ENCODE measurements at regions not wholly inside any gene's neighbourhood (a gene's known extent, or its start where the extent isn't known, plus 50 kb on each side); places are given as distances from the start of the nearest gene placed in this dataset.

DNA sequence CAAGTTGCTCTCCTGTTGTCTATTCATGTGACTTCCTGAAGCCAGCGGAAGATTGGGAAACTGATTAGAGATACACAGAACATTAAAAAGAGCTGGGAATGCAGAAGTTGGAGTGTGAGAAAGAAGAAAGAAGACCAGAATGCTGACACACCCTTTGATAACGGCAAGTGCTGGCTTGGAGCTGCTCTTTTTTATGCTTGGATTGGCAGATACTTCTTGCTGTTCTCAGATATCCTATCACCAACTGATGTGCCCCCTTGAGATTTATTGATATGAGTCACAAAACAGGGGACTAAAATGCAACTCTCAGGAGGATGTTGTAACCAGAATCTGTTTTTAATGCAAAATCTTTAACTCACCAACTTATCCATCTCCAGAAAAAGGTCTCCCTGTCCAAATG lies 56.0 kb upstream of the ASTN2 start:
- H3K4me3 Mint-ChIP-seq (ENCODE audit: unreplicated experiment), result no peak overlapping the region
- no peaks in the 10 kb centered on the region for H3K9me3 Mint-ChIP-seq (ENCODE audit: unreplicated experiment)
- TF ChIP-seq, protein P1, sequence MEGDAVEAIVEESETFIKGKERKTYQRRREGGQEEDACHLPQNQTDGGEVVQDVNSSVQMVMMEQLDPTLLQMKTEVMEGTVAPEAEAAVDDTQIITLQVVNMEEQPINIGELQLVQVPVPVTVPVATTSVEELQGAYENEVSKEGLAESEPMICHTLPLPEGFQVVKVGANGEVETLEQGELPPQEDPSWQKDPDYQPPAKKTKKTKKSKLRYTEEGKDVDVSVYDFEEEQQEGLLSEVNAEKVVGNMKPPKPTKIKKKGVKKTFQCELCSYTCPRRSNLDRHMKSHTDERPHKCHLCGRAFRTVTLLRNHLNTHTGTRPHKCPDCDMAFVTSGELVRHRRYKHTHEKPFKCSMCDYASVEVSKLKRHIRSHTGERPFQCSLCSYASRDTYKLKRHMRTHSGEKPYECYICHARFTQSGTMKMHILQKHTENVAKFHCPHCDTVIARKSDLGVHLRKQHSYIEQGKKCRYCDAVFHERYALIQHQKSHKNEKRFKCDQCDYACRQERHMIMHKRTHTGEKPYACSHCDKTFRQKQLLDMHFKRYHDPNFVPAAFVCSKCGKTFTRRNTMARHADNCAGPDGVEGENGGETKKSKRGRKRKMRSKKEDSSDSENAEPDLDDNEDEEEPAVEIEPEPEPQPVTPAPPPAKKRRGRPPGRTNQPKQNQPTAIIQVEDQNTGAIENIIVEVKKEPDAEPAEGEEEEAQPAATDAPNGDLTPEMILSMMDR (IDR thresholded peaks at IDR 0.05; ENCODE audit: partially characterized antibody, unreplicated experiment), result no peak
- no peak for DNase-seq
- H3K4me1 Mint-ChIP-seq (ENCODE audit: low read depth, unreplicated experiment), result peaks cover 15% of the 10 kb centered on the region
- H3K27ac Mint-ChIP-seq (ENCODE audit: unreplicated experiment), result no peak overlapping the region
- no peaks in the 10 kb centered on the region for H3K27me3 Mint-ChIP-seq (ENCODE audit: unreplicated experiment)
- no peaks in the 10 kb centered on the region for H3K36me3 Mint-ChIP-seq (ENCODE audit: unreplicated experiment)

DNA sequence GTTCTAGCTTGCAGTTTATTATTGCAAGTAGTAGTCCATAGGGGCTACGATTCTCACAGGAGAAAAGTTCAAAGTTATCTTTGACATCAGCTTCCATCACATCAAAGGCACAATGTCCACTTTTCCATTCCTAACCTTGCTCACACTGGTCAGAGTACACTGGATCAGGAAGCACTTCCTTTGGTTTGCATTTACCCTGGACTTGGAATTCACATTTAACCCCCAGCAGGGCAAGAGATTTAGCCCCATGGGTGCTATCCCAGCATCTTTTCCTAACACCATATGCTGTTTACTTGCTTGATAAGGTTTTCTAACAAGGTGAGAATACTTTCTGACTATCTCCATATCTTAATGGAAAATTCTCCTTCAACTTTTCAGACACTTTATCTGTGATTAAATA lies 55.6 kb upstream of the ASTN2 start:
- TF ChIP-seq, protein P1 (IDR thresholded peaks at IDR 0.05; ENCODE audit: partially characterized antibody, unreplicated experiment), result no peak
- no peaks in the 10 kb centered on the region for H3K27me3 Mint-ChIP-seq (ENCODE audit: unreplicated experiment)
- no peaks in the 10 kb centered on the region for H3K36me3 Mint-ChIP-seq (ENCODE audit: unreplicated experiment)
- H3K9me3 Mint-ChIP-seq (ENCODE audit: unreplicated experiment), result no peaks in the 10 kb centered on the region
- DNase-seq, result no peak
- H3K27ac Mint-ChIP-seq (ENCODE audit: unreplicated experiment), result no peak overlapping the region
- H3K4me3 Mint-ChIP-seq (ENCODE audit: unreplicated experiment), result no peak overlapping the region
- peaks cover 15% of the 10 kb centered on the region for H3K4me1 Mint-ChIP-seq (ENCODE audit: low read depth, unreplicated experiment)

DNA sequence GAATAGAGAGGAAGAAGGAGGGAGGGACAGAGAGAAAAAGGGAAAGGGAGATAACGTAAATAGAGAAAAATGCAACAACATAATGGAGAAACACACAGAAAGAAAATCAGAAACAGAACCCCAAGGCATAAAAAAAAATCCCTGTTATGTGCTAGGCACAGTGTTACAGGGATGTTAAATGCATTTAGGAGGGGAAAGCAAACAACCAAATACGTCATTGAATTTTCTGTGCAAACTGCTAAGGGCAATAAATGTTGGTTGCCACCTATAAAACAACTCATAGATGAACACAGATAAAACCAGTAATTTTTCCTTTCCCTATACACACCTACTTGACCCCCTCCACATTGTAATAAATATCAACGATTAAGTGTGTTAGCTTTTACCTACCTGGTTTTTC lies 51.3 kb upstream of the ASTN2 start:
- no peak for DNase-seq
- TF ChIP-seq, protein P1 (IDR thresholded peaks at IDR 0.05; ENCODE audit: partially characterized antibody, unreplicated experiment), result no peak
- peaks cover 15% of the 10 kb centered on the region for H3K4me1 Mint-ChIP-seq (ENCODE audit: low read depth, unreplicated experiment)
- no peak overlapping the region for H3K4me3 Mint-ChIP-seq (ENCODE audit: unreplicated experiment)
- H3K36me3 Mint-ChIP-seq (ENCODE audit: unreplicated experiment), result no peaks in the 10 kb centered on the region
- H3K9me3 Mint-ChIP-seq (ENCODE audit: unreplicated experiment), result peaks cover 3% of the 10 kb centered on the region
- H3K27ac Mint-ChIP-seq (ENCODE audit: unreplicated experiment), result no peak overlapping the region
- H3K27me3 Mint-ChIP-seq (ENCODE audit: unreplicated experiment), result no peaks in the 10 kb centered on the region

DNA sequence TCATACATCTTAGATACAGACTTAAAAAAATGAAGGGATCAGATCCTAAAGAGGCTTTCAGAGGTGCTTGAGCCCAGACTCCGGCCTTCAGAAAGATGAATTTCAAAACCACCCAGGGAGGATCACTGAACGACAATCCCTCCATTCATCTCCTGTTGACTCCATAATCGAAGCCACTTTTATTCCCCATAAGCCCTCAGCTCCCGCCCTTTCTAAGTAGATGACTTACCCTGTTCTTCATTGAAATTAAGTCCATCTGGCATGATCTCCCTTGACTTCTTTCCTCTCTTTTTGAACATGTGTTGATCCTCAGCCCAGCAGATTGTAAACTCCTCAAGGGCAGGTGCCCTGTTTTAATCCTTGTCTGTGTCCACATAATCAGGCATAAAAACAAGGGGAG lies 50.8 kb upstream of the ASTN2 start:
- TF ChIP-seq, protein P1 (IDR thresholded peaks at IDR 0.05; ENCODE audit: partially characterized antibody, unreplicated experiment), result no peak
- H3K4me3 Mint-ChIP-seq (ENCODE audit: unreplicated experiment), result no peak overlapping the region
- no peaks in the 10 kb centered on the region for H3K27me3 Mint-ChIP-seq (ENCODE audit: unreplicated experiment)
- H3K4me1 Mint-ChIP-seq (ENCODE audit: low read depth, unreplicated experiment), result peaks cover 11% of the 10 kb centered on the region
- H3K9me3 Mint-ChIP-seq (ENCODE audit: unreplicated experiment), result peaks cover 3% of the 10 kb centered on the region
- no peaks in the 10 kb centered on the region for H3K36me3 Mint-ChIP-seq (ENCODE audit: unreplicated experiment)
- DNase-seq, result no peak
- H3K27ac Mint-ChIP-seq (ENCODE audit: unreplicated experiment), result no peak overlapping the region

DNA sequence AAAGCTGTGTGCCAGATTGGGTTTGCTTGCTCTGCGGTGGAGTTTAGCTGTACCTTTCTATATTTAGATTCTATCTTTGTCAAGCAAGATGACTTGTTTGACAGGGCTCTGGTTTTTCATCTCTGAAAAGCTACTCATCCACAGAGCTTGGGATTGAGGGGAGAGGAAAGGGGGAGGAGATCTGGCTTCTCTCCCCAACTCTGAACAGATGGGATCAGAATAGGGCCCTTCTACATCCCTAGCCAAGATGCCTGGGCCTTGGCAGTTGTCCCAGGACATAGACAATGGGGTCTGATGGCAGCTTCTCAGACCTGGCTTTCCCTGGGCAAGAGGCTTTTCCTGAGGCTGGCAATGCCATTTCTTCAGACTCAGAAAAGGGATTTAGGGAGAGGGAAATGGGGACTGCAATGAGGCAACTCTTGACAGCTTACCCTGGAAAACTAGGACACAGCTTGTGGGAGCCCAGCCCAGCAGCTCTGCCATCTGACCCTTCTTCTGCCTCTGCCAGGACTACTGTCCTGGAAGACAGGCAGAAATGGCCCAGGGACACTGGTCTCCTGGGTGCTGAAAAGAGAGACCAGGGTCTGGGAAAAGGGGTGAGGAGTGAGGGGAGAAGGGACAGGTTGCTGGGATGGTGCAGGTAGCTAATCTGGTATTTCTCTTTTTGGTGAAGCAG lies 50.2 kb upstream of the ASTN2 start:
- Mint-ChIP-seq H3K4me1 (ENCODE audit: low read depth, unreplicated experiment) (peaks cover 5% of the 10 kb centered on the region), H3K36me3 (ENCODE audit: unreplicated experiment) (no peaks in the 10 kb centered on the region), H3K27me3 (ENCODE audit: unreplicated experiment) (no peaks in the 10 kb centered on the region), H3K9me3 (ENCODE audit: unreplicated experiment) (peaks cover 3% of the 10 kb centered on the region), H3K27ac (ENCODE audit: unreplicated experiment) (no peak overlapping the region), H3K4me3 (ENCODE audit: unreplicated experiment) (no peak overlapping the region)
- no peak for DNase-seq
- TF ChIP-seq, protein P1 (IDR thresholded peaks at IDR 0.05; ENCODE audit: partially characterized antibody, unreplicated experiment), result no peak

Data from glutamatergic neuron (in vitro differentiated cells).